ENCODE measurements at regions not wholly inside any gene's neighbourhood (a gene's known extent, or its start where the extent isn't known, plus 50 kb on each side); places are given as distances from the start of the nearest gene placed in this dataset.

GRCh38 chr12:93079976-93080375 is 150.9 kb upstream of the EEA1 start:
- no peaks in the 10 kb centered on the region for H3K36me3 Mint-ChIP-seq (ENCODE audit: low read depth)
- no peak overlapping the region for H3K4me3 Mint-ChIP-seq (ENCODE audit: low read depth)
- H3K27me3 Mint-ChIP-seq (ENCODE audit: low read depth), result no peaks in the 10 kb centered on the region
- peaks cover 2% of the 10 kb centered on the region for H3K4me1 Mint-ChIP-seq (ENCODE audit: low read depth)
- no peak overlapping the region for H3K27ac Mint-ChIP-seq
- no peak for DNase-seq (ENCODE audit: low spot score)
- intact Hi-C loops (cut with micrococcal nuclease), result no loop called here
- no peaks in the 10 kb centered on the region for H3K9me3 Mint-ChIP-seq

- intact Hi-C loops (cut with micrococcal nuclease), result no loop called here
- no peak overlapping the region for H3K4me3 Mint-ChIP-seq (ENCODE audit: low read depth)
- no peaks in the 10 kb centered on the region for H3K36me3 Mint-ChIP-seq (ENCODE audit: low read depth)
- H3K9me3 Mint-ChIP-seq, result peaks cover 3% of the 10 kb centered on the region
- H3K27me3 Mint-ChIP-seq (ENCODE audit: low read depth), result no peaks in the 10 kb centered on the region
- peaks cover 2% of the 10 kb centered on the region for H3K4me1 Mint-ChIP-seq (ENCODE audit: low read depth)
- DNase-seq (ENCODE audit: low spot score), result no peak
- no peak overlapping the region for H3K27ac Mint-ChIP-seq
These were observed 151.4 kb upstream of the EEA1 start for GRCh38 chr12:93080452-93080851.

GRCh38 chr12:93080994-93081809 is 152.1 kb upstream of the EEA1 start:
- Mint-ChIP-seq H3K27ac (no peak overlapping the region), H3K4me1 (ENCODE audit: low read depth) (peaks cover 2% of the 10 kb centered on the region), H3K4me3 (ENCODE audit: low read depth) (no peak overlapping the region), H3K36me3 (ENCODE audit: low read depth) (no peaks in the 10 kb centered on the region), H3K9me3 (peaks cover 4% of the 10 kb centered on the region), H3K27me3 (ENCODE audit: low read depth) (no peaks in the 10 kb centered on the region)
- intact Hi-C loops (cut with micrococcal nuclease), result no loop called here
- DNase-seq (ENCODE audit: low spot score), result no peak

DNA sequence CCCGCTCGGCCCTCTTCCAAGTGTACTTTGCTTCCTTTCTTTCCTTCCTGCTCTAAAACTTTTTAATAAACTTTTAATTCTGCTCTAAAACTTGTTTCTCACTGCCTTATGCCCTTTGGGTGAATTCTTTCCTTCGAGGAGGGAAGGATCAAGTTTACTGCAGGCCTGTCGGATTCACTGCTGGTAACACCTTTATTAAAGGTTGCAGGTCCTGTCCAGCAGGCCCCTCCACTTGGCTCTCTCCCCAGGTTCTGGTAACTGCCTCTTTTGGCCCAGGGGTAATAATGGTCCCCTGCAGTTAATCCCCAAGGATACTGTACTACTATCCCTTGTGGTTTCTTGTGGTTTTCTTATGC is 152.7 kb upstream of the EEA1 start:
- Mint-ChIP-seq H3K27ac (no peak overlapping the region), H3K27me3 (ENCODE audit: low read depth) (no peaks in the 10 kb centered on the region), H3K4me1 (ENCODE audit: low read depth) (peaks cover 2% of the 10 kb centered on the region), H3K36me3 (ENCODE audit: low read depth) (no peaks in the 10 kb centered on the region), H3K4me3 (ENCODE audit: low read depth) (no peak overlapping the region), H3K9me3 (peaks cover 10% of the 10 kb centered on the region)
- DNase-seq (ENCODE audit: low spot score), result no peak
- intact Hi-C loops (cut with micrococcal nuclease), result no loop called here

DNA sequence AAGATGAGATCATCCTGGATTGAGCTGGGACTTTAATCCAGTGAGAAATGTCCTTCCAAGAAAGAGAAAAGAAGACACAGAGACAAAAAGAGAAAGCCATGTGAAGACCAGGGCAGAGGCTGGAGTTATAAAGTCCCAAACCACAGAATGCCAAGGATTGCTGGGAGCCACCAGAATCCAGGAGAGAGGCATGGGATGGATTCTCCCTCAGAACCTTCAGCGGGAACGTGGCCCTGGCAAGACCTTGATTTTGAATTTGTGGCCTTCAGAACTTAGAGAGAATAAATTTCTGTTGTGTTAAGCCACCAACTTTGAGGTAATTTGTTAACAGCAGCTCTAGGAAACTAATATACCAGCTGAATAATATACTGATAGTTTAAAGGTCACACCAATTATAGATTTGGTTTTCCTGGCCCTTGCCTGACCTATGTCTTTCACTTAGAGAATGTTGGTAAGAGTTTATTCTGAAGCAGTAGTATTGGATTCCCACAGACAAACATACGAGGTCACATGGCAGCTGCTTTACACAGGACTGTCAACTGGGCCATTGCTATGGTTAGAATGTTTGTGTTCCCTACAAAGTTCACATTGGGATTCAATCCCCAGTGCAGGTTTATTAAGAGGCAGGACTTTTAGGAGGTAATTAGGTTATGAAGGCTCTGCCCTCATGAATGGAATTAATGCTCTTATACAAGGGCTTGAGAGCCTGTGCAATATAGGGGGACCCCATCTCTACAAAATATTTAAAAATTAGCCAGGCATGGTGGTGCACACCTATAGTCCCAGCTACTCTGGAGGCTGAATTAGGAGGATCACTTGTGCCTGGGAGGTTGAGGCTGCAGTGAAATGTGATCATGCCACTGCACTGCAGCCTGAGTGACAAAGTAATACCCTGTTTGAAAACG is 156.5 kb upstream of the EEA1 start:
- Mint-ChIP-seq H3K27me3 (ENCODE audit: low read depth) (no peaks in the 10 kb centered on the region), H3K36me3 (ENCODE audit: low read depth) (peaks cover 4% of the 10 kb centered on the region), H3K9me3 (peaks cover 15% of the 10 kb centered on the region), H3K27ac (no peak overlapping the region), H3K4me1 (ENCODE audit: low read depth) (peaks cover 12% of the 10 kb centered on the region), H3K4me3 (ENCODE audit: low read depth) (no peak overlapping the region)
- intact Hi-C loops (cut with micrococcal nuclease), result no loop called here
- no peak for DNase-seq (ENCODE audit: low spot score)

GRCh38 chr12:93086288-93086727 is 157.2 kb upstream of the EEA1 start:
- Mint-ChIP-seq H3K27ac (no peak overlapping the region), H3K4me3 (ENCODE audit: low read depth) (no peak overlapping the region), H3K4me1 (ENCODE audit: low read depth) (peaks cover 17% of the 10 kb centered on the region), H3K36me3 (ENCODE audit: low read depth) (peaks cover 4% of the 10 kb centered on the region), H3K27me3 (ENCODE audit: low read depth) (no peaks in the 10 kb centered on the region), H3K9me3 (peaks cover 15% of the 10 kb centered on the region)
- intact Hi-C loops (cut with micrococcal nuclease), result no loop called here
- no peak for DNase-seq (ENCODE audit: low spot score)

GRCh38 chr12:93087840-93088610 is 158.9 kb upstream of the EEA1 start:
- intact Hi-C loops (cut with micrococcal nuclease), result no loop called here
- Mint-ChIP-seq H3K36me3 (ENCODE audit: low read depth) (peaks cover 4% of the 10 kb centered on the region), H3K4me3 (ENCODE audit: low read depth) (no peak overlapping the region)

GRCh38 chr12:93089805-93090569 is 160.9 kb upstream of the EEA1 start:
- Mint-ChIP-seq H3K27me3 (ENCODE audit: low read depth) (no peaks in the 10 kb centered on the region), H3K27ac (peak overlapping the region; percentile 67), H3K36me3 (ENCODE audit: low read depth) (peaks cover 4% of the 10 kb centered on the region), H3K4me3 (ENCODE audit: low read depth) (no peak overlapping the region), H3K4me1 (ENCODE audit: low read depth) (peaks cover 15% of the 10 kb centered on the region), H3K9me3 (peaks cover 15% of the 10 kb centered on the region)
- DNase-seq (ENCODE audit: low spot score), result no peak
- intact Hi-C loops (cut with micrococcal nuclease), result loop anchor here (1.0 to 10.0 kb wide), 3 partner anchors 100 to 163 kb away; partner anchors contain the start of gene EEA1

More at GRCh38 chr12:93087840-93088610, 158.9 kb upstream of the EEA1 start:
- DNase-seq (ENCODE audit: low spot score), result no peak
- Mint-ChIP-seq H3K9me3 (peaks cover 15% of the 10 kb centered on the region), H3K27ac (no peak overlapping the region), H3K4me1 (ENCODE audit: low read depth) (peaks cover 17% of the 10 kb centered on the region), H3K27me3 (ENCODE audit: low read depth) (no peaks in the 10 kb centered on the region)

GRCh38 chr12:93090731-93091172 is 161.7 kb upstream of the EEA1 start:
- Mint-ChIP-seq H3K27me3 (ENCODE audit: low read depth) (no peaks in the 10 kb centered on the region), H3K27ac (no peak overlapping the region), H3K9me3 (peaks cover 11% of the 10 kb centered on the region), H3K36me3 (ENCODE audit: low read depth) (peaks cover 4% of the 10 kb centered on the region), H3K4me3 (ENCODE audit: low read depth) (no peak overlapping the region), H3K4me1 (ENCODE audit: low read depth) (peaks cover 20% of the 10 kb centered on the region)
- DNase-seq (ENCODE audit: low spot score), result no peak
- intact Hi-C loops (cut with micrococcal nuclease), result loop anchor here (1.0 to 10.0 kb wide), 3 partner anchors 100 to 163 kb away; partner anchors contain the start of gene EEA1

DNA sequence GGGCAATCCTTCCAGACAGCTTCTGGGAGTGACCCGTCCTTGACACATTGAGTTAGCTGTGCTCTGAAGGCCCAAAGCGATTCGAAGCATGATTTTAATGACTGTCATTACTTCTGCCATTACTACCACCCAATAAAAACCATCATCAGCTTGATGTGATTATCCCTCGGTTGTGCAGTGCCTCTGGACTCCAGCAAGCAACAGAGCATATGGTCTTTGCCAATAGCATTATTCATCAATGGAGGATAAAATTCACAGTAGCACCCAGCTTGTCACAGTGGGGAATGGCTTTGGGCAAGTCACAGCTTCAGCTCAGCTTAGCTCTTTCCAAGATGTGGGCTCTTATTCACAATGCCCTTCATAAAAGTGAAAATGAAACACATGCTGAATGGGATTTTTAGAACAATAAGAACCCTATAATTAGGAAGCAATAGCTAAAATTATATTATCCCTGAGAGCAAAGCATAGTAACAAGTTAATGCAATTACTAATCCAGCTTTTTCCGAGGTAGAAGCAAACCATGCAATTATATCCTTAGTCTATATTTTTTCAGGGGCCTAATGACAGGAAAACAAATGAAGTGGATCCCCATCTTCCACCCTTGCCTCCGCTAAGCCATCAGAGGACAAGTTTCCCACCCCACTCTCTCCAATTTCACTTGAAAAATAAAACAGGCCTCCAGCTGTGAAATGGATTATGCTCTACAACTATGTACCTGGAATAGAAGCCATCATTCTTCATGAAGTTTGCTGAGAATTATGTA is 163.0 kb upstream of the EEA1 start:
- no peak for DNase-seq (ENCODE audit: low spot score)
- Mint-ChIP-seq H3K9me3 (peaks cover 5% of the 10 kb centered on the region), H3K36me3 (ENCODE audit: low read depth) (peaks cover 4% of the 10 kb centered on the region), H3K4me3 (ENCODE audit: low read depth) (no peak overlapping the region), H3K27ac (no peak overlapping the region), H3K27me3 (ENCODE audit: low read depth) (no peaks in the 10 kb centered on the region), H3K4me1 (ENCODE audit: low read depth) (peaks cover 20% of the 10 kb centered on the region)
- intact Hi-C loops (cut with micrococcal nuclease), result loop anchor here (5.0 to 10.0 kb wide), 2 partner anchors 153 to 165 kb away; partner anchors contain the start of gene EEA1

DNA sequence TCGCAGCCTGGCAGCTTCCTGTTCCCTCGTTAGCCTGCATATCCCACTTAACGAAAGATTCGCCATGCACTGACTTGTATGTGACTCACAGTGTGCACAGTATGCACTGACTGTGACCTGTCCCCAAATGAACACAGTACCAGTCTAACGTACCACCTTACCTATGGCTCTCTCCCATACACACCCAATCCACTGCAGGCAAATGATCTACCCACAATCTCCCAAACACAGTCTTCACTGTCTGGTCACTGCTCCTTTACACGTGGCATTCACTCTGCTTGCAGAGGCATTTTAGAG is 163.5 kb upstream of the EEA1 start:
- Mint-ChIP-seq H3K4me3 (ENCODE audit: low read depth) (no peak overlapping the region), H3K27ac (no peak overlapping the region), H3K36me3 (ENCODE audit: low read depth) (peaks cover 4% of the 10 kb centered on the region), H3K27me3 (ENCODE audit: low read depth) (no peaks in the 10 kb centered on the region), H3K9me3 (peaks cover 5% of the 10 kb centered on the region), H3K4me1 (ENCODE audit: low read depth) (peaks cover 20% of the 10 kb centered on the region)
- DNase-seq (ENCODE audit: low spot score), result no peak
- intact Hi-C loops (cut with micrococcal nuclease), result loop anchor here (5.0 to 10.0 kb wide), 2 partner anchors 152 to 165 kb away; partner anchors contain the start of gene EEA1

Measured in activated T-helper 2 cell treated with anti-CD3 and anti-CD28 coated beads, Interferon-gamma antibody, Interleukin-2, Interleukin-4, amounts not matched to agents 10 μg/mL and 5 μg/mL and 100 μg/mL, durations not matched to agents 14 hours and 24 hours and 36 hours (primary cell).